ENCODE measurements at regions not wholly inside any gene's neighbourhood (a gene's known extent, or its start where the extent isn't known, plus 50 kb on each side); places are given as distances from the start of the nearest gene placed in this dataset.
A peak's percentile ranks its signal among the peaks of the same experiment; 100 is the strongest.

DNA sequence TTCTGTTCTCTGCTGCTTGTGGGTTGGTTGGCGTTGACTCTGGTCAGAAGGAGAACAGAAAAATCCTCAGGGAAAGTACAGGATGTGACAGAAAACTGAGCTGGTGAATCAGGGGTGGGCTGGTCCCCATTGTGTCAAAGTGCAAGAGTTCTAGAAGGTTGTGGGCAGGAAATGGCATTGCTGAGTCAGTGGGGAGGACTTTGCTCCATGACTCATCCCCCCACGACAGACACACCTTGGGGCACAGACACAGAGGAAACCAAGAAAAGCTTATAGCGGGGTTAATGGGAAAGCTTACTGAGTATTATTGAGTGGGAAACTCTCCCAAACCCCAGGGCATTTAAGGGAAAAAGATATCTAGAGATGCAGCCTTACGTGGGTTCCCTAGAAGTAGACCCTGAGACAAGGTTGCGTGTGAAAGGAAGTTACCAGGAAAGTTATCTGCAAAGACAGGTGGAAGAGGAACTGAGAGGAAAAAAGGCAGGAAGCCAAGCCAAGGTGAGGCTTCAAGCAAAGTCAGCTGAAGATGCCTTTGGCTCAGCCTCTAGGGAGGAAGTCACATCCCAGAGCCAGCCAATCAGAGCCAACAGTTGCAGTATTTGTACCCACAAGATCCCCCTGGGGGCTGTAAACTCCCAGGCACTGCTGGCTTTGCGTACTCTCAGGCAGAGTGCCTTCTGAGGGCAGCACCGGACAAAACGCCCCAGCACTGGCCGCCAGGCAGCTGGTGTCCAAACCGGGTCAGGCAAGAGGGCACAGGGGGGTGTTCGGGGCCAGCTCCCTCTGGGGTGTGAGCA lies 86.4 kb downstream of the FOXL1 start:
- DNase-seq: peak; percentile 13

DNA sequence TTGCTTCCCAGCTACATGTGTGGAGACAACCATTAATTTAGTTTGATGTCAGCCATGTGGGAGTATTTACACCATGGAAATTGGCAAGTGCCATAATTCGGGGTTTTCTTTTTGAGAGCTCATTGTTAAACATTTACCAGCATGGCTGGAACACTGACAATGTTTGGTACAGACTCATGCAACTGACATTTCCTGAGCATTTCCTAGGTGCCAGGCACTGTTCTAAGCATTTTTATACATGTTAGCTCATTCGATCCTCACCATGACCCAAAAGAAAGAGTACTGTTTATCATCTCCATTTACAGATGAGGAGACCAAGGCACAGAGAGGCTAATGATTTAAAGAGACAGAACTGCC lies 86.9 kb downstream of the FOXL1 start:
- DNase-seq: no peak

DNA sequence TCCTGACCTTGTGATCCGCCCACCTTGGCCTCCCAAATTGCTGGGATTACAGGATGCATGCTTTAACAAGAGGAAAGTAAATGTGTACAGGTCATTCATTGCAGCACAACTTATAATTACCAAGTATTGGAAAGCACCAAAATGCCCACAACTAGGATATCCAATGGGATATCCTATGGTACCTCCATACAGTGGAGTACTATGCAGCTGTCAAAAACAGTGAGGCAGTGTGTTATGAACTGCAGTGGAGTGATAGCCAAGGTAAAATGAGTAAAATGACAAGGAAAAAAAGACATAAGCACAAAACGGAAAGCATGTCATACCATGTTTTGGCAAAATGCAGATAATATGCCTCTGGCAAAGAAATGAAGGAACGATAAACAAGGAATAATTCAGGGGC lies 87.6 kb downstream of the FOXL1 start:
- no peak for DNase-seq

DNA sequence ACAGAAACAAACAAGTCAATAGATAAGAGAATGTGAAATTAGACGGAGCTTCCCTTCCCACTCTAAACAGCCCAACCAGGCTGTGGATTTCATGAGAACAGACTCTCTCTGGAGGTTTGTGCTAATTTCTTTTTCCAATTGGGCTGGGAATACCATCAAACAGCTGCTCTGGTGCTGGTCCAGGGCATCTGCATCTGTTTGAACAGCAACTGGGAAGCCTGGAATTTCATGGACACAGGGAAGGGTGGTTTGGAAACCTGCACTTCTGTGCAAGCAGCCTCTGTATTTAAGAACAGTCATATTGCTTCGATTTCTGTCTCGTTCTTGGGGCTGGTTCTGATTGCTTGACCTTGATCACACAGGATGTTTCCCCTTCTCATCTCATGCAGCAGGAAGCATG lies 88.7 kb downstream of the FOXL1 start:
- DNase-seq: no peak

DNA sequence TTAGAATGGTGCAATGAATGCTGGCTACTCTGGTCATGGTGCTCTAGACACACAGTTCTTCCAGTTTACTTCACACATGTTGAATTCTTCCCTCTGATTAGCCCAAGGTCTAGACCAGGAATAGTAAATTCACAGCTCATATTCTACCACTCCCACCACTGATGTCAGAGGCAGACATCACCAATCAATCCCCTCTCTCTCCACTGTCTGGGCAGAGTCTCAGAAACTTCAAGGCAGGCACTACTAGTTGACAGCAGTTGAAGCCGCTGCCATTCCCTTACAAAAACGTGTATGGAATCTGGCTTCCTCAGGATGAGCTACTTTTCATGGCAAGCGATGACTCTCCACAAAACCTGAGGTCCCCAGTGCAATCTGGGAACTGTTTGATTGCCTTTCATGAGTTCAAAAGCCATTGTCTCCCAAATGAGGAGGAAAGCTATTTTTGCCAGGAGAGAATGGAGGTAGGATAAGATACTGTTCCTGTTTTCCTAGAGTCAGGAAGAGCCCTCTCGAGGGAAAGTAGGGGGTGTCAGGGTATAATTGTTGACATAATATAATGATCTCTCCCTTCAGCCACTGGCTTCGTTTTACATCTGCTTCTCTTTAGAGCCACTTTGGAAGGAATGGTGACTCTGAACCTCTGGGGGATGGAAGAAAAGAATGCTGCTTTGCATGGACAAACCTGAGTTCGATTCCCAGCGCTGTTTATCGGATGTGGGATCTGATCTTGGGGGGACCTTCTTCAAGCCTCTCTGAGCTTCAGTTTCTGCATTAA lies 90.0 kb downstream of the FOXL1 start:
- no peak for DNase-seq

DNA sequence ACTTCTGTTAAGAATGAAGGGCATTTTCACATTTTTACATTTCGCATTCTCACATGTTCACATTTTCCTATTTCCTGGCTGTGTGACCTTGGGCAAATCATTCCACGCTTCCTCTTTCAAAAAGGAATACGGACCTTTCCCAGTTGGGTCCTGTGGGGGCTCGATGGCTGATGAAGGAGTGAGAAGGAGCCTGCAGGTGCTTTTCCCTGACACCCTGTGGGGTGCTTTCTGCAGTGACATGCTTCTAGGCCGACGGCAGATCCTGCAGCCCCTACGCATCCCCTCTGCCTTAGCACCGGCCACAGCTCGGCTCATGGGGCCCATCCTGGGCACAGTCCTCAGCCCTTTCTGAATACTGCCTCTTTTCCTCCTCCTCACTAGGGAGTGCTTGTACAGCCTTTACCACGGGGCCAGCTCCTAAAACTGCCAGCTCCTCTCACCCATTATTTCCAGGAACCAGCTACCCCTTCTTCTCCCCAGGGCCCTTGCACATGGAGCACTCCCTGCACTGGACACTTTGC lies 91.0 kb downstream of the FOXL1 start:
- DNase-seq: no peak

DNA sequence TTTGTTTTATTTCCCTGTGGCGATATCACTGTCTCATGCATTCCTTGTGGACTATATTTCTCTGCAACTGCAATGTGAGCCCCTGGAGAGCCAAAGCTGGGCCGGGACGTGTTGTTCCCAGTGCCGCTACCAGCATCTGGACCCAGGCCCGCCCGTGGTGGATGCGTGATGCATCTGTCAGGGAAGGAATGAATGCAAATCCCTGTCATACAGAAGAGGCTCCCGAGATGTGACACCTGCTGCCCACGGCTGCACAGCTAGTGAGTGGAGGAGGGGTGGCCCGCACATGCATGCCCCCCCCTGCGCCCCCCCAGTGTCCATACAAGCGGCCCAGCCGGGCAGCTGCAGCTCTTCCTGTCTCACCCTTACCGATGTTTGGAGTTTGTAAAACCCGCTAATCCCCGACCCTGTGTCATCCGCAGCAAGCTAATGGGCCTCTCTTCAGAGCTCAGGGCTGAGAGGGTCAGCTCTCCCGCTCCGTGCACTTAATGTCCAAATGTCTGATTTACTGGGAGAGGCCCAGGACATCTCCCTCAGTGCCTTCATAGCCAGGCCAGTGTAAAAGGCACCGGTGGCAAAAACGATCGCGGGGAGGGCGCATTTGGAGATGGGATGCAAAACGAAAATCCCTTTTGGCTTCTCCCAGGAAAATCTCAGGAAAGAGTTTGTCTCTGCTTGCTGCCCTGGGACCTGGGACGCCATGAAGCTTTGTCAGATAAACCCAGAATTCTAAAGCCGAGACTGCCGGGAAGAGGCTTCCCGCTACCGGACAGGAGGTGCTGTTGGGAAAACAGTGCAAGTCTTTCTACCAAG lies 91.8 kb downstream of the FOXL1 start:
- no peak for DNase-seq

DNA sequence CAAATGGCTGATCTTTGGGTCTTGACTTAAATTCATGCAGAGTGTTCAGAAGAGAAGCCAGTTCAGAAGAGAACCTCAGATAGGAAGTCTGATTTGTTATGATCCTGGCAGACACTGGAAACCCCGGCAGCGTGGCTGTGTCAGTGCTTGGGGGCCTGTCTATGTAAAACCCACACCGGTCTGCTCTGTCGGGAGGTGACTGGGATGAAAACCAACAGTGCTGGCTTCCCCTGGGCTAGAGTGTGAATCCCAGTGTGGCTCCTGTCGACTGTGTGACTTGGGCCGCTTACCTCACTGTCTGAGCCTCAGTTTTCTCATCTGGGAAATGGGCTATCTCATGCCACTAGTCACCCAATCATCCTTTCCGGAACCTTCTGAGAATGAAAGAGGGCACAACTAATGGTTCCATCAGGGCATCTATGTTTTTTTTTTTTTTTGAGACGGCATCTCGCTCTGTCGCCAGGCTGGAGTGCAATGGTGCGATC lies 92.4 kb downstream of the FOXL1 start:
- DNase-seq: no peak

DNA sequence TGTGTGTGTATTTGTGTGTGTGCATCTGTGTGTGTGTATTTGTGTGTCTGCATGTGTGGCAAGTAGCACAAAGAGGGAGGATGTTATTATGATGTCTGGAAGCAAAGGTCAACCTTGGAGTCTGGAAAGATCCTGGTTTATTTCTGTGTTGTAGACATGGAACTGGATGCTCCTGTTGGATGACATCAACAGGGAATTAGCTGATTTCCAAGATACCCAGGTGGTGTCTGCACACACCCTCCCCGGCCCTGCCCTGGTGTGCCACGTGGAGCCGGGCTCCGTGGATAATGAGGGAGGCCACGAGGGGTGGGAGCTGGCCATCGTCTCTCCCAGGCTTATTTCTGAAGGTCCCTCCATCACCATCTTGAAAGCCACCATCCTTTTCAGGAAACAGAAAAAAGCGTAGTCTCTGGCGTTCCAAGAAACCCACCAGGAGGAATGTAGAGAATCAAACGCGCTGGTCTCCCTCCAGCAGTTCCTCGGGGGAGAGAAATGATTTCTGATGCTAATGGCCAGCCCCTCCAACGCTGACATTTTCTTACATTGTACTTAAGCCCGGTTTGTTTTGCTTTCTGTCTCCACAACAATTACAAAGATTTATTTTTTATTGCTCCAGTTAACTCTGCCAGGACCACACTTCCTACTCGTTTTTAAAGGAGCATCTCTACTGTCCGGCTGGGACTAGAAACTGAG lies 93.3 kb downstream of the FOXL1 start:
- DNase-seq: no peak

DNA sequence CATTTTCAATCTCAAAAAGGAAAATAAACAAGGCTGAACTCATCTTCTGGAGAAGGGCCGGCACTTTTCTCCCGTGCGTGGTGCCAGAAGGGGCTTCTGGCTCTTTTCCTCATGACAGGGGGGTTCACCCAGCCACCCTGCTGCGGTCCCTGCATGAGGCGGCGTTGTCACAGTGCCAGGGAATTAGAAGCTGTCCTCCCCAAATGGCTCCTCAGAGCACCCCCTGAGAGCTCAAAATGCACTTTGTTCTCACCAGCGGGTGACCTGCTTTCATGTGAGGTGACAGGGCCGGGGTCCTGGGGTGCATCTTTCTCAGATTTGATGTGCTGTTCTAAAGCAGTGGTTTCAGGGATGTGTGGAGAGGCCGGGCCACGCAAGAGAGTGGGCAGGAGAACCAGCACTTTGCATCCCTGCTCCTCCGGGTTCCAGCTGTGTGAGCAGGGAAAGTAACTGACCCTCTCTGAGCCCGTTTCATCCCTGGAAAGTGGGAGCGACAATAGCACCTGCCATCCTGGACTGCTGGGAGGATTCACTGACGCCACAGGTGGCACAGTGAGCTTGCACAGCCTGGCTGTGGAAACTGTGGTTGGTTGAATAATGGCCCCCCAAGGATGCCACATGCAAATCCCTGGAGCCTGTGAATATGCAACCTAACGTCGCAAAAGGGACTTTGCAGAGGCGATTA lies 94.0 kb downstream of the FOXL1 start:
- DNase-seq: no peak

DNA sequence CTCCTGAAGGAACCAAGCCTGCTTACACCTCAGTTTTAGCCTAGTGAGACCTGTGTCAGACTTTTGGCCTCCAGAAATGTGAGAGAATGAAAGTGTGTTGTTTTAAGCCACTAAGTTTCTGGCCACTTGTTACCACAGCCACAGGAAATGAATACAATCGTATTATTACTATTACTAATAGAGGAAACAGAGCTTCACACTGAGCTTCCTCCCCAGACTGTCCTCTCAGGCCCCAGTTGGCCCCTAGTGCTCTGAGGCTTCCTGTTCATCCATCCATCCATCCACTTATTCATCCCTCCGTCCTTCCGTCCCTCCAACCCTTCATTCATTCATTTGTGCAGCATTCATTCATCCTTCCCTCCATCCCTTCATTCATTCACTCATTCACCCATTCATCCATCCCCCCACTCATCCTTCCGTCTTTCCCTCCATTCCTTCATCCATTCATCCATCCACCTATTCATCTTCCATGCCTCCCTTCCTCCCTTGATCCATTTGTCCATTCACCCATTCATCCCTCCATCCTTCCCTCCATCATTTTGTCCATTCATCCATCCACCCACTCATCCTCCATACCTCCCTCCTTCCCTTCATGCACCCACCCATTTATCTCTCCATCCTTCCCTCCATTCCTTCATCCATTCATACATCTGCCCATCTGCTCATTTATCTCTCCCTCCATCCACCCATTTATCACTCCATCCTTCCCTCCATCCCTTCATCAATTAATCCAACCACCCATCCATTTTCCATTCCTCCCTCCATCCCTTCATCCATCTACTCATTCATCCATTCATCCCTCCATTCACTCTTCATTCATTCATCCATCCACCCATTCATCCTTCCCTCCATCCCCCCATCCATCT lies 95.0 kb downstream of the FOXL1 start:
- DNase-seq: no peak

DNA sequence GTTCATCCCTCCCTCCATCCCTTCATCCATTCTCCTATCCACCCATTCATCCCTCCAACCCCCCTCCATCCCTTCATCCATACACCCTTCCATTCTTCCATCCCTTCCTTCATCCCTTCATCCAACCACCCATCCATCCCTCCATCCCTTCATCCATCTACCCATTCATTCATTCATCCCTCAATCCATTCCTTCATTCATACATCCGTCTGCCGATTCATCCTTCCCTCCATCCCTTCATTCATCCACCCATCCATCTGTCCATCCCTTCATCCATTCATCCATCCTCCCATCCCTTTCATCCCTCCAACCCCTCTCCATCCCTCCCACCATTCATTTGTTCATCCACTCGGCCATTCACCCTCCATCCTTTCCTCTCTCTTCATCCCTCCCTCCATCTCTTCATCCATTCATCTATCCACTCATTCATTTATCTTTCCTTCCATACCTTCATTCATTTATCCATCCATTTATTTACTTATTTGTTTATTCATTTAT lies 95.7 kb downstream of the FOXL1 start:
- no peak for DNase-seq

DNA sequence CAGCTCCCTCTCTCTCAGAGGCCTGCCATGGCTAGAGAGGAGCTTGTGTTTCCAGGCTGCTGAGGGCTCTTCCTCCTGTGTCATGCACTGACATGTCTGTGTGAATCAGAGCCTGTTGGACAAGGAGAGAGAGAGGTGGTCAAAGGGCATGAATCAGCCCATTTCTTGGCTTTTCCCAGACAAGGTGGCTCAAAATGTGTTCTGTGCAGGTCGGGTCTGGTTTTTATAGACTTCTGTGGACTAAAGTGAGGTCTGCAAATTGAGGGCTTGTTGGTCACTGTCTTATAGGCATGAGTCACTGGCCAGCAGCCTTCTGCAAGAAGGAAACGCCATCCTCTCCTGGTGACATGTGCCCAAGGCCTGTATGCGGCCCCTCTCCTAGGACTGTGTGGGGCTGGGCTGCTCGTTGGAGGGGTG lies 97.9 kb downstream of the FOXL1 start:
- no peak for DNase-seq

DNA sequence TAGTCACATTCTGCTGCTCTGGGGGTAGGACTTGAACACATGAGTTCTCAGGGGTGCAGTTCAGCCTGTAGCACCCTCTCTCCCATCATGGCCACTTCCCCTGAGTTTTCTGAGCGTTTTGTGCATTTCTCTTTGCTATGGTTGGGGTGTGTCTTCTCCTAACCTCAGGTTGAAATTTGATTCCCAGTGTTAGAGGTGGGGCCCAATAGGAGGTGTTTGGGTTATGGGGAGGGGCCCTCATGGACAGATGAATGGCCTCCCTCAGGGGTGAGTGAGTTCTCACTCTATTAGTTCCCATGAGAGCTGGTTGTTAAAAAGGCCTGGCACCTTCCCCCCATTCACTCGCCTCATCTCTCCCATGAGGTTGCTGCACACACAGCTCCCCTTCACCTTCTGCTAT lies 101.1 kb downstream of the FOXL1 start:
- DNase-seq: no peak

DNA sequence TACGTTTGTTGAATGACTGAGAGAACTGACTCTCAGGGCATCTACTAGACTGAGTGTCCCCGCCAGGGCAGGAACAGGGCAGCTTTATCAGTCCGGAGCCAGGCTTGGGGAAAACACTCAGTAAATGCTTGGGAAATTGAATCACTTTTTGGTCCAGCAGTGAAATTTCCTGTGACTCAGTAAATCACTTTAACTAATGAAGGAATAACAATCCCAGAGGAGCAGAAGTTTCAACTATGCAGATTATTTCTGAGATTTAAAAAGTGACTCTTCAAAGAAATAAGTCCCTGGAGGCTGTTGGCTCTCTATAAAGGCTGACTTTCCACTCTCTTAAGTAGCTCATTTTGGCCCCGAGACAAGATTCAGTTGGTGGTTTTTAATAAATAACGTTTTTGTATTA lies 101.8 kb downstream of the FOXL1 start:
- no peak for DNase-seq

DNA sequence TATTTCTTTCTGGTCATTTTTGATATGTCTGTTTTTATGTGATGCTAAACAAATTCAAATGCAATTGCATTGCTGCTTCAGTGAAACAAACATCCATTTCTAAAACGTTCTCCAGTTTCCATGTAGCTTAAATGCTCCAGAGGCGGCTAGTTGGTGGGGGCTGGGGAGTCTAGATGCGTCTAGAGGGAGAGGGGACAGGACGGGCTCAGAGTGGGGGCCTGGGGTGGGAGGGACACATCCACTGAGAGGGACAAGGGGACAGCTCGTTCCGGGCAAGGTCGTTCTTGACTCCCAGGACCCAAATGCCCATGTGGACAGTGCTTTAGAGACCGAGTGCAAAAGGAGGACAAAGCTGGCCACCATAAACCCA lies 102.3 kb downstream of the FOXL1 start:
- no peak for DNase-seq

DNA sequence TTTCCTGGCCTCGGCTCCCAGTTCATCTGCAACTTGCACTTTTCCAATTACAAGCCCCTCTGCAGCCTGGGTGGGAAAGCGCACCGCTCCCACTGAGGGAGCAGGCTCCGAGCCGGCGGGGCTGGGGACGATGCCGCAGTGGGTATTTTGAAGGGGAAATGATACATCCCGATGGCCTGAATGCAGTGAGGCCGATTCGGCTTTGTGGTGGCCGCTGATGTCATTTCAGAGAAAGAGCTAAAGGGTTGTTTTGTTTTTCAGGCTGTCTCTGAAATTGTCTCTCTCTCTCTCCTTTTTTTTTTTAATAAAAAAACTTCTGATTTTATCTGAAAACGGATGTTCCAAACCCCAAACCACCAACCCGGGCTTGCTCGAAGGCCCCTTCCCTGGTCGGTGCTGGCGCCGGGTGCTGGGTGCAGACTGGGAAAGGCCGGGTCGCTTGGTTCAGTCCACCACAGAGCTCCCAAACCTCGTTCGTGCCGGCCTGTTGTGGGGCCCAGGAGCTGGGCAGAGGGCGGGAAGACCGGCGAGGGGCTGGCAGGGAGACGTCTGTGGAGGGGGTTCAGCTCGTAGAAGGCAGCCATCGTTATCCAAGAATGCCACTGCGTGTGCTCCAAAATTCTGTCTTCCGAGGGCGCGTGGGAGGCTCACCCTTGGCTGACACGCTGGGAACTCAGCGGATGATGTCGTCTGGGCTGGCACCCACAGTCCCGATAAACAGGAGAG lies 102.8 kb downstream of the FOXL1 start:
- DNase-seq: no peak

DNA sequence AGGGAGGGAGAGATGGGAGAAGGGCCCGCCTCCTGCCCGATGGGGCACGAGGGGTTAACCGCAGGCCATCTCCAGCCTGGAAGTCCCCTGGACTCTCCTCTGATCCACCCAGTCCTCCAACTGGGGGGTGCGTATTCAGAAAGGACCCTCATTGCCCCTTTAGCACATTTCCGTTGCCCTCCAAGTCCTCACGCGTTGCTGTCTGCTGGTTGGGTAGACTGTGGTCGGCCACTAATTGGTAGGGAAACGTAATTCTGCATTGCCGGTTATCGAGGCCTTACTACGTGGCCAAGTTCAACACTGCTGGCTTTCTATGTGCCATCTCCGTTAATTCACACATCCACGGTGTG lies 103.4 kb downstream of the FOXL1 start:
- DNase-seq: no peak

DNA sequence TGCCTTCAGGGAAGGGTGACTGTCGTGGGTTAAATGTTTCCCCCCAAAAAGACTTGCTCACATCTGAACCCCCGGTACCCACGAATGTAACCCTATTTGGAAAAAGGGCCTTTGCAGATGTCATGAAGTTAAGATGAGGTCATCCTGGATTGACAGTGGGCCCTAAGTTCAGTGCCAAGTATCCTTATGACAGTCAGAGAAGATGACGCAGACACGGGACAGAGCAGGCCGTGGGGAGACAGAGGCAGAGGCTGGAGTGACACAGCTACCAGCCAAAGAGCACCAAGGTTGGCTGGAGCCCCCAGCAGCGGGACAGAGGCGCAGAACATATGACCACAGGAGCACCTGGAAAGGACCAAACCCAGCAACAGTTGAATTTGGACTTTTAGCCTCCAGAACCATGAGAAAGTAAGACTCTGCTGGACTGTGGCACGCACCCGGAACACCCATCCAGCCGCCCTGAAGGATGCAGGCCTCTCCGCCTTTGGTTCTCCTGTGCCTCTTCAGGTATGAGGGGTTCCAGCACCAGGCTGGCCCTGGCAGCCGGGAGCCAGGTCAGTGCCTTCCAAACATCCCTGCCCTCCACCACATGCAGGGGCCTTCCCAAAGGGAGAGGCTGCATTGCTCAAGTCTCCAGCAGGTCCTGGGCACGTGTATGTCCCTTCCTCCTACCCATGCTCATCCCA lies 104.0 kb downstream of the FOXL1 start:
- DNase-seq: no peak

Data from DMS53 (cell line).